OCI-LY7 (cell line): ENCODE measurements at regions not wholly inside any gene's neighbourhood (a gene's known extent, or its start where the extent isn't known, plus 50 kb on each side); places are given as distances from the start of the nearest gene placed in this dataset.

Experiments
- BruUV-seq: library from RNA; stranded (reverse); fragments of 400-500 nt; replicated peaks from 2 replicates; lab custom pipeline; 2021; lab: Mats Ljungman, UMichigan
- CTCF ChIA-PET: fragments of 300-600 bp; sonication (Branson Sonifier 250); formaldehyde crosslinking; loops from one replicate; lab custom pipeline; 2022; ENCODE audit warnings: antibody characterized with exemption; ENCODE audit not compliant: unreplicated experiment; lab: Charles Lee
- POLR2A ChIA-PET: fragments of 300-600 bp; sonication (Branson Sonifier 250); formaldehyde crosslinking; loops from one replicate; lab custom pipeline; 2022; ENCODE audit warnings: antibody characterized with exemption; lab: Charles Lee
- DNase-seq: peaks from one replicate; pipeline ENCODE4 v3.0.0-alpha.2; 2015; ENCODE audit warnings: low spot score
- H2AFZ ChIP-seq: fragments of 200-600 bp; sonication (generic), shearing (Covaris generic); 2 replicates; pipeline ENCODE4 v1.6.1; 2014; ENCODE audit warnings: mild to moderate bottlenecking, antibody characterized with exemption, low read length, moderate library complexity
- H3K27ac ChIP-seq: fragments of 200-600 bp; sonication (generic); 2 replicates; pipeline ENCODE4 v1.5.1; 2014; ENCODE audit warnings: mixed run types, low read depth, mild to moderate bottlenecking, moderate library complexity, low read length, inconsistent platforms; ENCODE audit not compliant: poor library complexity, severe bottlenecking
- H3K36me3 ChIP-seq: fragments of 200-600 bp; sonication (generic); 2 replicates; pipeline ENCODE4 v1.6.1; 2014; ENCODE audit warnings: mild to moderate bottlenecking, antibody characterized with exemption, low read length, moderate library complexity, mixed read lengths; ENCODE audit not compliant: insufficient read depth
- H3K4me1 ChIP-seq: fragments of 200-600 bp; sonication (generic); 2 replicates; pipeline ENCODE4 v1.5.1; 2014; ENCODE audit warnings: mild to moderate bottlenecking, low read length; ENCODE audit not compliant: insufficient read depth, poor library complexity, severe bottlenecking
- H3K4me2 ChIP-seq: fragments of 200-600 bp; sonication (generic); 2 replicates; pipeline ENCODE4 v1.6.1; 2014; ENCODE audit warnings: mild to moderate bottlenecking, low read length
- H3K4me3 ChIP-seq: fragments of 200-600 bp; sonication (generic); 2 replicates; pipeline ENCODE4 v1.5.1; 2014; ENCODE audit warnings: mild to moderate bottlenecking, low read depth, low read length; ENCODE audit not compliant: poor library complexity, severe bottlenecking
- H3K79me2 ChIP-seq: fragments of 200-600 bp; sonication (generic); 2 replicates; pipeline ENCODE4 v1.6.1; 2016; ENCODE audit warnings: low read depth, mild to moderate bottlenecking, low read length, moderate library complexity, mixed read lengths; ENCODE audit not compliant: insufficient read depth
- H3K9me2 ChIP-seq: fragments of 200-600 bp; sonication (generic); 2 replicates; pipeline ENCODE4 v1.6.1; 2016; ENCODE audit warnings: mild to moderate bottlenecking, low read length, mixed read lengths; ENCODE audit not compliant: insufficient read depth
- H3K9me3 ChIP-seq: fragments of 200-600 bp; sonication (generic); 2 replicates; pipeline ENCODE4 v1.6.1; 2014; ENCODE audit warnings: mild to moderate bottlenecking, mixed run types, low read length, mixed read lengths
- H4K20me1 ChIP-seq: fragments of 200-600 bp; sonication (generic); 2 replicates; pipeline ENCODE4 v1.6.1; 2014; ENCODE audit warnings: mild to moderate bottlenecking, antibody characterized with exemption, low read length, moderate library complexity, mixed read lengths; ENCODE audit not compliant: insufficient read depth
- CTCF ChIP-seq: fragments of 200-600 bp; sonication (generic); conservative IDR thresholded peaks from 2 replicates; pipeline ENCODE4 v1.5.1; 2014; ENCODE audit warnings: mild to moderate bottlenecking, antibody characterized with exemption, low read length, moderate library complexity, mixed read lengths
- EZH2phosphoT487 ChIP-seq: fragments of 200-600 bp; sonication (generic); IDR thresholded peaks from 2 replicates; pipeline ENCODE4 v1.6.1; 2018; ENCODE audit warnings: low read depth, borderline replicate concordance, mild to moderate bottlenecking, mixed run types, antibody characterized with exemption, low read length, moderate library complexity, mixed read lengths
- intact Hi-C: fragments of 100-400 bp; cut with micrococcal nuclease; formaldehyde crosslinking; loops from one replicate; pipeline ENCODE4 v1.10.0; 2022; ENCODE audit not compliant: unreplicated experiment

GRCh38 chr10:33774857-33775256 is 440.4 kb upstream of the NRP1 start:
- Histone ChIP-seq H3K36me3 (no peaks in the 10 kb centered on the region), H3K27ac (no peak overlapping the region), H3K4me1 (no peaks in the 10 kb centered on the region), H3K9me2 (no peaks in the 10 kb centered on the region), H3K79me2 (no peaks in the 10 kb centered on the region), H3K4me2 (no peak overlapping the region), H4K20me1 (no peaks in the 10 kb centered on the region), H3K9me3 (no peaks in the 10 kb centered on the region), H2AFZ (no peak overlapping the region), H3K4me3 (no peak overlapping the region)
- no TSS peak for BruUV-seq
- intact Hi-C loops = no loop called here
- ChIA-PET POLR2A (interaction anchor here (1.2 kb wide), 1 partner anchor 11 kb away, joined by 5 read pairs; no protein-coding TSS in a partner anchor), CTCF (no interaction called here)
- TF ChIP-seq EZH2phosphoT487 (no peak), CTCF (no peak)
- DNase-seq = no peak

DNA sequence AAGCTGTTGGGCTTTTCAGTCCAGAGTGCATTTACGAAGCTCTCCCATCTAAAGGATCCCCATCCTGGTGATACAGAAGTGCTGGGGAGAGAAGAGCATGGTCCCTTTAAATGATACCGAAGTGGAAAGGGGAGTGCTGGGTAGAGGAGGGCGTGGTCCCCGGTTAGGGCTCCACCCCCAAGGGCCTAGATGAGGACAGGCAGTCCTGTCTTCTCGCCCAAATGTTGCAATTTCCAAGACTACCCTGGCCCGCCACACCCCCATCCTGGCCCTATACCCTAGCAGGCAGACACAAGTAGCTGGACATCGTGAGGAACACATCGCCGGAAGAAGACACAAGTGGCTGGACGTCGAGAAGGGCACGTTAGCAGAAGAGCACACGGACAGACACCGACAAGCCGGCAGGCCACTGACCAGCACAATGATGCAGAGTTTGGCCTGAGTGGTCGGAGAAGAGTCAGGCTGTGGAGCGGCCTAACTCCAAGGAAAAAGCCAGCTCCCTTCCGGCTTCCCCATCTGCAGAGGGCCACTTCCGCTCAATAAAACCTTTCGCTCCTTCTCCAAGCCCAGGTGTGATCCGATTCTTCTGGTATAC is 439.5 kb upstream of the NRP1 start:
- no peak for DNase-seq
- Histone ChIP-seq H3K79me2 (no peaks in the 10 kb centered on the region), H4K20me1 (no peaks in the 10 kb centered on the region), H3K4me1 (no peaks in the 10 kb centered on the region), H3K9me3 (no peaks in the 10 kb centered on the region), H3K36me3 (no peaks in the 10 kb centered on the region), H2AFZ (no peak overlapping the region), H3K4me2 (no peak overlapping the region), H3K9me2 (no peaks in the 10 kb centered on the region), H3K27ac (no peak overlapping the region), H3K4me3 (no peak overlapping the region)
- TF ChIP-seq EZH2phosphoT487 (no peak), CTCF (no peak)
- no TSS peak for BruUV-seq
- POLR2A ChIA-PET = no interaction called here
- CTCF ChIA-PET = no interaction called here
- intact Hi-C loops = no loop called here

- no peaks in the 10 kb centered on the region for H4K20me1 ChIP-seq
- ChIA-PET CTCF (no interaction called here), POLR2A (no interaction called here)
- H3K4me1 ChIP-seq = no peaks in the 10 kb centered on the region
- H2AFZ ChIP-seq = no peak overlapping the region
- H3K9me3 ChIP-seq = no peaks in the 10 kb centered on the region
- H3K4me2 ChIP-seq = no peak overlapping the region
- BruUV-seq = no TSS peak
- H3K27ac ChIP-seq = no peak overlapping the region
- H3K4me3 ChIP-seq = no peak overlapping the region
- H3K36me3 ChIP-seq = no peaks in the 10 kb centered on the region
- no peaks in the 10 kb centered on the region for H3K9me2 ChIP-seq
- no peak for TF ChIP-seq EZH2phosphoT487
- TF ChIP-seq CTCF = no peak
- no peaks in the 10 kb centered on the region for H3K79me2 ChIP-seq
- no peak for DNase-seq
- intact Hi-C loops = no loop called here
These were observed 438.7 kb upstream of the NRP1 start for GRCh38 chr10:33773253-33773573.
